Gastrocnemius medialis (tissue), 4 donors: ENCODE measurements at regions not wholly inside any gene's neighbourhood (a gene's known extent, or its start where the extent isn't known, plus 50 kb on each side); places are given as distances from the start of the nearest gene placed in this dataset.

ENCODE experiments used
- ATAC-seq, 2 donors: fragments of 150-250 bp; one replicate each; pipeline ENCODE4 v1.9.1; 2016
- DNase-seq, 2 donors: peaks; one replicate each; pipeline ENCODE4 v3.0.0-alpha.2; 2019
- H3K27ac ChIP-seq, 4 donors: fragments of 200-600 bp; sonication (generic); 1 replicate in 1 of 4; 2 replicates in 3 of 4; pipeline ENCODE4 v1.5.1; 2016 to 2018; ENCODE audit warnings: mild to moderate bottlenecking in 2 of 4, moderate library complexity in 1 of 4
- H3K27me3 ChIP-seq, 3 donors: fragments of 200-600 bp; sonication (generic) in 2 of 3; 1 replicate in 1 of 3; 2 replicates in 2 of 3; pipeline versions ENCODE4 v1.5.1 to v1.6.0; 2016 to 2019; ENCODE audit warnings: mild to moderate bottlenecking in 1 of 3, moderate library complexity in 1 of 3
- H3K36me3 ChIP-seq, 2 donors: fragments of 200-600 bp; sonication (generic) in 1 of 2; one replicate each; pipeline ENCODE4 v1.5.1; 2017 to 2018
- H3K4me1 ChIP-seq, 2 donors: fragments of 200-600 bp; sonication (generic) in 1 of 2; one replicate each; pipeline ENCODE4 v1.5.1; 2016 to 2017; ENCODE audit warnings: mild to moderate bottlenecking in 2 of 2
- H3K4me3 ChIP-seq, 4 donors: fragments of 200-600 bp; sonication (generic) in 3 of 4; 1 replicate in 1 of 4; 2 replicates in 3 of 4; pipeline ENCODE4 v1.5.1; 2016 to 2019; ENCODE audit warnings: mild to moderate bottlenecking in 2 of 4
- H3K9me3 ChIP-seq, 3 donors: fragments of 200-600 bp; sonication (generic) in 2 of 3; 1 replicate in 1 of 3; 2 replicates in 2 of 3; pipeline ENCODE4 v1.5.1; 2016 to 2019
- CTCF ChIP-seq, 5 experiments: fragments of 450-650 bp in 3 of 5; fragments of 200-600 bp in 2 of 5; sonication (generic) in 2 of 5; IDR thresholded peaks in 4 of 5; conservative IDR thresholded peaks in 1 of 5; 1 replicate in 4 of 5; 2 replicates in 1 of 5; pipeline ENCODE4 v1.5.1; 2016 to 2019; ENCODE audit warnings: antibody characterized with exemption in 5 of 5, mild to moderate bottlenecking in 3 of 5, moderate library complexity in 3 of 5
- POLR2A ChIP-seq, 2 donors: fragments of 450-650 bp; IDR thresholded peaks; one replicate each; pipeline ENCODE4 v1.6.1; 2017; ENCODE audit warnings: antibody characterized with exemption in 2 of 2, mild to moderate bottlenecking in 2 of 2, moderate library complexity in 2 of 2
- in situ Hi-C, 4 donors: fragments of 200-750 bp; cut with MboI; loops; one replicate each; pipeline versions ENCODE4 v1.15.0 to v1.8.0; 2017; ENCODE audit warnings: low sequenced_read_pairs in 4 of 4
- intact Hi-C: fragments of 100-400 bp; cut with DNase I; formaldehyde crosslinking; loops from one replicate; pipeline ENCODE4 v1.15.1; 2023; ENCODE audit warnings: low total_unique reads

- DNase-seq: no peak
- H3K4me3 ChIP-seq: no peak overlapping the region
- ATAC-seq: no peak
- intact Hi-C loops (no loop called here), in situ Hi-C loops (no loop called here)
- no peaks in the 10 kb centered on the region for H3K36me3 ChIP-seq
- no peaks in the 10 kb centered on the region for H3K27me3 ChIP-seq
- no peaks in the 10 kb centered on the region for H3K4me1 ChIP-seq
- H3K27ac ChIP-seq: no peak overlapping the region
- TF ChIP-seq POLR2A (IDR thresholded peaks at IDR 0.05) (no peak), CTCF (IDR thresholded peaks at IDR 0.05 in 4 of 5, conservative IDR thresholded peaks at IDR 0.05 in 1 of 5) (no peak)
- no peaks in the 10 kb centered on the region for H3K9me3 ChIP-seq
These were observed 197.3 kb upstream of the PPP2R2D start for GRCh38 chr10:131703541-131703940.

GRCh38 chr10:131703941-131704340 lies 196.9 kb upstream of the PPP2R2D start:
- Histone ChIP-seq H3K9me3 (no peaks in the 10 kb centered on the region), H3K36me3 (no peaks in the 10 kb centered on the region), H3K27me3 (no peaks in the 10 kb centered on the region), H3K4me3 (no peak overlapping the region), H3K4me1 (no peaks in the 10 kb centered on the region), H3K27ac (no peak overlapping the region)
- DNase-seq: no peak
- no peak for TF ChIP-seq POLR2A (IDR thresholded peaks at IDR 0.05)
- TF ChIP-seq CTCF (IDR thresholded peaks at IDR 0.05 in 4 of 5, conservative IDR thresholded peaks at IDR 0.05 in 1 of 5): no peak
- in situ Hi-C loops (no loop called here), intact Hi-C loops (no loop called here)
- ATAC-seq: no peak

- Histone ChIP-seq H3K4me3 (no peak overlapping the region), H3K27me3 (no peaks in the 10 kb centered on the region), H3K36me3 (no peaks in the 10 kb centered on the region), H3K27ac (no peak overlapping the region), H3K9me3 (no peaks in the 10 kb centered on the region), H3K4me1 (no peaks in the 10 kb centered on the region)
- TF ChIP-seq POLR2A (IDR thresholded peaks at IDR 0.05) (no peak), CTCF (IDR thresholded peaks at IDR 0.05 in 4 of 5, conservative IDR thresholded peaks at IDR 0.05 in 1 of 5) (no peak)
- intact Hi-C loops: no loop called here
- no peak for DNase-seq
- ATAC-seq: no peak
- in situ Hi-C loops: no loop called here
These were observed 194.3 kb upstream of the PPP2R2D start for GRCh38 chr10:131706476-131706875.

GRCh38 chr10:131706952-131707351 lies 193.9 kb upstream of the PPP2R2D start:
- no peak overlapping the region for H3K27ac ChIP-seq
- H3K36me3 ChIP-seq: no peaks in the 10 kb centered on the region
- no peaks in the 10 kb centered on the region for H3K9me3 ChIP-seq
- ATAC-seq (no peak), DNase-seq (no peak)
- H3K4me1 ChIP-seq: no peaks in the 10 kb centered on the region
- in situ Hi-C loops: no loop called here
- H3K4me3 ChIP-seq: no peak overlapping the region
- intact Hi-C loops: no loop called here
- no peaks in the 10 kb centered on the region for H3K27me3 ChIP-seq
- no peak for TF ChIP-seq CTCF (IDR thresholded peaks at IDR 0.05 in 4 of 5, conservative IDR thresholded peaks at IDR 0.05 in 1 of 5)
- TF ChIP-seq POLR2A (IDR thresholded peaks at IDR 0.05): no peak

GRCh38 chr10:131708225-131708880 lies 192.5 kb upstream of the PPP2R2D start:
- TF ChIP-seq CTCF (IDR thresholded peaks at IDR 0.05 in 4 of 5, conservative IDR thresholded peaks at IDR 0.05 in 1 of 5): no peak
- TF ChIP-seq POLR2A (IDR thresholded peaks at IDR 0.05): no peak
- H3K9me3 ChIP-seq: no peaks in the 10 kb centered on the region
- no peaks in the 10 kb centered on the region for H3K27me3 ChIP-seq
- H3K27ac ChIP-seq: no peak overlapping the region
- no peaks in the 10 kb centered on the region for H3K4me1 ChIP-seq
- no peaks in the 10 kb centered on the region for H3K36me3 ChIP-seq
- intact Hi-C loops (no loop called here), in situ Hi-C loops (no loop called here)
- DNase-seq: no peak
- ATAC-seq: no peak
- no peak overlapping the region for H3K4me3 ChIP-seq
